Prostate gland (tissue), 2 donors: ENCODE measurements at regions not wholly inside any gene's neighbourhood (a gene's known extent, or its start where the extent isn't known, plus 50 kb on each side); places are given as distances from the start of the nearest gene placed in this dataset.

Experiments used
- CTCF ChIP-seq, 4 experiments: fragments of 200-600 bp in 2 of 4; fragments of 450-650 bp in 2 of 4; sonication (generic) in 2 of 4; IDR thresholded peaks; 1 replicate in 3 of 4; 2 replicates in 1 of 4; pipeline ENCODE4 v1.5.1; 2016 to 2019; ENCODE audit warnings: antibody characterized with exemption in 4 of 4, mild to moderate bottlenecking in 2 of 4, moderate library complexity in 2 of 4
- POLR2A ChIP-seq: fragments of 450-650 bp; IDR thresholded peaks from one replicate; pipeline ENCODE4 v1.6.1; 2016; ENCODE audit warnings: antibody characterized with exemption, mild to moderate bottlenecking

GRCh38 chr2:7924023-7924762, 757.7 kb upstream of the ID2 start:
- TF ChIP-seq CTCF (IDR thresholded peaks at IDR 0.05) (no peak), POLR2A (no peak)
